ENCODE measurements at regions not wholly inside any gene's neighbourhood (a gene's known extent, or its start where the extent isn't known, plus 50 kb on each side); places are given as distances from the start of the nearest gene placed in this dataset.

- no peak overlapping the region for H3K4me3 ChIP-seq (ENCODE audit: low read depth, low read length)
- DNase-seq (ENCODE audit: low read depth): no peak
- TF ChIP-seq, protein P1, sequence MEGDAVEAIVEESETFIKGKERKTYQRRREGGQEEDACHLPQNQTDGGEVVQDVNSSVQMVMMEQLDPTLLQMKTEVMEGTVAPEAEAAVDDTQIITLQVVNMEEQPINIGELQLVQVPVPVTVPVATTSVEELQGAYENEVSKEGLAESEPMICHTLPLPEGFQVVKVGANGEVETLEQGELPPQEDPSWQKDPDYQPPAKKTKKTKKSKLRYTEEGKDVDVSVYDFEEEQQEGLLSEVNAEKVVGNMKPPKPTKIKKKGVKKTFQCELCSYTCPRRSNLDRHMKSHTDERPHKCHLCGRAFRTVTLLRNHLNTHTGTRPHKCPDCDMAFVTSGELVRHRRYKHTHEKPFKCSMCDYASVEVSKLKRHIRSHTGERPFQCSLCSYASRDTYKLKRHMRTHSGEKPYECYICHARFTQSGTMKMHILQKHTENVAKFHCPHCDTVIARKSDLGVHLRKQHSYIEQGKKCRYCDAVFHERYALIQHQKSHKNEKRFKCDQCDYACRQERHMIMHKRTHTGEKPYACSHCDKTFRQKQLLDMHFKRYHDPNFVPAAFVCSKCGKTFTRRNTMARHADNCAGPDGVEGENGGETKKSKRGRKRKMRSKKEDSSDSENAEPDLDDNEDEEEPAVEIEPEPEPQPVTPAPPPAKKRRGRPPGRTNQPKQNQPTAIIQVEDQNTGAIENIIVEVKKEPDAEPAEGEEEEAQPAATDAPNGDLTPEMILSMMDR (conservative IDR thresholded peaks at IDR 0.05; ENCODE audit: low read depth, low read length): no peak
Observed at GRCh38 chr2:207469451-207469850, 60.3 kb upstream of the CREB1 start.

- TF ChIP-seq, protein P1 (conservative IDR thresholded peaks at IDR 0.05; ENCODE audit: low read depth, low read length): no peak
- no peak overlapping the region for H3K4me3 ChIP-seq (ENCODE audit: low read depth, low read length)
- no peak for DNase-seq (ENCODE audit: low read depth)
Observed at GRCh38 chr2:207469943-207470729, 59.6 kb upstream of the CREB1 start.

DNA sequence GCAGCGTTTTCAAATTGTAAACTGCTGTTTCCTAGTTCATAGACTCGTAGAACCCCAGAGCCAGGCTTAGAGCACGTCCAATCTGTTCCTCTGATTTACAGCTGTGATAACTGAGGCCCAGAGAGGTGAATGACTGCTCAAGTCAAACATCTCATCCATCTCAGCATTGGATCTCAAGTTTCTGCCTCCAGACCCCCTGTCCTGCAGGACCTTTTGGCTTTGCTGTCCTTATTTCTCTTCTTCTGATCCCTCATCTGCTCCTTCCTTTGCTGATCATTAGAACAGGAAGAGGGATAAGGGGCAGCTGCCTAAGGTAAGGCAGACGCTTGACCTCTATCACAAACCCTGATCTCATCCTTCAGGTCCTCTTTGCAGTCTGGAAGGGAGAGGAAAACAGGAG, 58.5 kb upstream of the CREB1 start:
- DNase-seq (ENCODE audit: low read depth): no peak
- TF ChIP-seq, protein P1 (conservative IDR thresholded peaks at IDR 0.05; ENCODE audit: low read depth, low read length): no peak
- no peak overlapping the region for H3K4me3 ChIP-seq (ENCODE audit: low read depth, low read length)

GRCh38 chr2:207472343-207473048, 57.3 kb upstream of the CREB1 start:
- peak overlapping the region; percentile 43 for H3K4me3 ChIP-seq (ENCODE audit: low read depth, low read length)
- DNase-seq (ENCODE audit: low read depth): peak; percentile 22
- TF ChIP-seq, protein P1 (conservative IDR thresholded peaks at IDR 0.05; ENCODE audit: low read depth, low read length): no peak

- TF ChIP-seq, protein P1 (conservative IDR thresholded peaks at IDR 0.05; ENCODE audit: low read depth, low read length): peak; percentile 90
- H3K4me3 ChIP-seq (ENCODE audit: low read depth, low read length): peak overlapping the region; percentile 43
Observed at GRCh38 chr2:207473049-207473930, 56.5 kb upstream of the CREB1 start.

GRCh38 chr2:207473931-207474235, 55.9 kb upstream of the CREB1 start:
- no peak overlapping the region for H3K4me3 ChIP-seq (ENCODE audit: low read depth, low read length)
- no peak for DNase-seq (ENCODE audit: low read depth)
- TF ChIP-seq, protein P1 (conservative IDR thresholded peaks at IDR 0.05; ENCODE audit: low read depth, low read length): no peak

More at GRCh38 chr2:207473049-207473930, 56.5 kb upstream of the CREB1 start:
- peak; percentile 55 for DNase-seq (ENCODE audit: low read depth)
